PC-3 (cell line): ENCODE measurements at regions not wholly inside any gene's neighbourhood (a gene's known extent, or its start where the extent isn't known, plus 50 kb on each side); places are given as distances from the start of the nearest gene placed in this dataset.

Experiments used
- ATAC-seq: fragments of 200-7000 bp; cut with Tn5 transposase; 2 replicates; pipeline ENCODE4 v1.9.1; 2020; ENCODE audit warnings: mild to moderate bottlenecking, moderate library complexity
- BruUV-seq: library from RNA; stranded (reverse); fragments of 400-500 nt; replicated peaks from 2 replicates; lab custom pipeline; 2021; lab: Mats Ljungman, UMichigan
- CTCF ChIA-PET: fragments of 300-600 bp; sonication (Branson Sonifier 250); formaldehyde crosslinking; loops from one replicate; lab custom pipeline; 2022; ENCODE audit warnings: antibody characterized with exemption; lab: Charles Lee
- POLR2A ChIA-PET: fragments of 300-600 bp; sonication (Branson Sonifier 250); formaldehyde crosslinking; loops from one replicate; lab custom pipeline; 2022; ENCODE audit warnings: antibody characterized with exemption; ENCODE audit not compliant: unreplicated experiment; lab: Charles Lee
- DNase-seq: peaks from one replicate; pipeline ENCODE4 v3.0.0-alpha.2; 2015
- H2AFZ ChIP-seq: fragments of 300-600 bp; sonication (generic); 2 replicates; pipeline ENCODE4 v1.6.0; 2016; ENCODE audit warnings: antibody characterized with exemption, low read length
- H3F3A ChIP-seq: fragments of 300-600 bp; sonication (generic); one replicate; pipeline ENCODE4 v1.6.0; 2017; ENCODE audit warnings: antibody characterized with exemption, low read length, control low read depth, mild to moderate bottlenecking; ENCODE audit not compliant: unreplicated experiment
- H3K27ac ChIP-seq: fragments of 300-600 bp; sonication (generic); 2 replicates; pipeline ENCODE4 v1.5.1; 2016; ENCODE audit warnings: mild to moderate bottlenecking, low read length
- H3K27me3 ChIP-seq: fragments of 300-600 bp; sonication (generic); 2 replicates; pipeline ENCODE4 v1.6.1; 2016; ENCODE audit warnings: low read length, mixed read lengths
- H3K36me3 ChIP-seq: fragments of 300-600 bp; sonication (generic); 2 replicates; pipeline ENCODE4 v1.6.1; 2016; ENCODE audit warnings: low read depth, mixed run types, low read length, mixed read lengths
- H3K4me1 ChIP-seq: fragments of 300-600 bp; sonication (generic); 2 replicates; pipeline ENCODE4 v1.5.1; 2016; ENCODE audit warnings: low read length; ENCODE audit not compliant: insufficient read depth
- H3K4me2 ChIP-seq: fragments of 300-600 bp; sonication (generic); 2 replicates; pipeline ENCODE4 v1.6.0; 2016; ENCODE audit warnings: low read length
- H3K4me3 ChIP-seq: fragments of 300-600 bp; sonication (generic); 2 replicates; pipeline ENCODE4 v1.5.1; 2016; ENCODE audit warnings: mild to moderate bottlenecking, low read length, mixed read lengths
- H3K79me2 ChIP-seq: fragments of 300-600 bp; sonication (generic); 2 replicates; pipeline ENCODE4 v1.6.1; 2017; ENCODE audit warnings: low read length, mixed read lengths
- H3K9ac ChIP-seq: fragments of 300-600 bp; sonication (generic); 2 replicates; pipeline ENCODE4 v1.6.0; 2016; ENCODE audit warnings: mild to moderate bottlenecking, low read length
- H3K9me2 ChIP-seq: fragments of 300-600 bp; sonication (generic); replicated peaks from 2 replicates; pipeline ENCODE4 v1.6.1; 2016; ENCODE audit warnings: mixed run types, low read length, mixed read lengths
- H3K9me3 ChIP-seq: fragments of 300-600 bp; sonication (generic); 2 replicates; pipeline ENCODE4 v1.6.1; 2016; ENCODE audit warnings: low read length, mixed read lengths
- H4K20me1 ChIP-seq: fragments of 300-600 bp; sonication (generic); 2 replicates; pipeline ENCODE4 v1.6.1; 2016; ENCODE audit warnings: low read length, mixed read lengths
- EZH2 ChIP-seq: fragments of 300-600 bp; sonication (generic); IDR thresholded peaks from one replicate; pipeline ENCODE4 v1.6.1; 2017; ENCODE audit warnings: antibody characterized with exemption, mild to moderate bottlenecking, low read length; ENCODE audit not compliant: unreplicated experiment
- EZH2phosphoT487 ChIP-seq: fragments of 300-600 bp; sonication (generic); IDR thresholded peaks from 2 replicates; pipeline ENCODE4 v1.6.1; 2018; ENCODE audit warnings: mild to moderate bottlenecking, antibody characterized with exemption, low read length, borderline replicate concordance
- intact Hi-C: fragments of 100-400 bp; cut with micrococcal nuclease; formaldehyde crosslinking; loops from 2 replicates; pipeline ENCODE4 v1.9.0; 2023
- TF ChIP-seq, protein P1 (sequence below): fragments of 300-600 bp; sonication (generic); conservative IDR thresholded peaks from 2 replicates; pipeline ENCODE4 v1.5.1; 2017; ENCODE audit warnings: antibody characterized with exemption, low read depth, mild to moderate bottlenecking, low read length

DNA sequence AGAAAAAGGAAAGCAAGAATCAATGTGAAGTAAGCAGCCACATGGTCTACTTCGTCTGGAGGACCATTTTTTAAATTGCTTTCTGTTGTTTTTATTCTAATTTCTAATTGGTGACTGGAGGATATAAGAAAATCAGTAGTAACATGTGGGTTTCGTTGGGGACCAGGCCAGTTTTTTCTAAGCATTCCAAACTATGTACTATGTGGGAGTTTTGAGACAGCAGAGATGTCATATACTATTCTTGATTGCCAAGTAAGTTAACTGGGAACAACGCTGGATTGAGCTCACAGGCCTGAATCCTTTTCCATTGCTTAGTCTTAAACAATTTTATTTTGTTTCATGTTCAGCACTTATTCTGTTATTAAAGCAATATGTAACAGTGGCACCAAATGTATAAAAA lies 225.7 kb downstream of the TMEM167A start:
- no peaks in the 10 kb centered on the region for H3K9me3 ChIP-seq
- no peaks in the 10 kb centered on the region for H3K4me1 ChIP-seq
- H3K4me3 ChIP-seq, result no peak overlapping the region
- ATAC-seq (no peak), DNase-seq (no peak)
- no peaks in the 10 kb centered on the region for H3K9me2 ChIP-seq
- intact Hi-C loops, result no loop called here
- BruUV-seq, result no TSS peak
- ChIA-PET POLR2A (no interaction called here), CTCF (no interaction called here)
- H3K27ac ChIP-seq, result no peak overlapping the region
- H2AFZ ChIP-seq, result no peak overlapping the region
- H3K36me3 ChIP-seq, result no peaks in the 10 kb centered on the region
- no peak overlapping the region for H3K4me2 ChIP-seq
- no peaks in the 10 kb centered on the region for H3K27me3 ChIP-seq
- H3K79me2 ChIP-seq, result no peaks in the 10 kb centered on the region
- no peaks in the 10 kb centered on the region for H4K20me1 ChIP-seq
- TF ChIP-seq EZH2phosphoT487 (no peak), EZH2 (no peak)
- TF ChIP-seq, protein P1, sequence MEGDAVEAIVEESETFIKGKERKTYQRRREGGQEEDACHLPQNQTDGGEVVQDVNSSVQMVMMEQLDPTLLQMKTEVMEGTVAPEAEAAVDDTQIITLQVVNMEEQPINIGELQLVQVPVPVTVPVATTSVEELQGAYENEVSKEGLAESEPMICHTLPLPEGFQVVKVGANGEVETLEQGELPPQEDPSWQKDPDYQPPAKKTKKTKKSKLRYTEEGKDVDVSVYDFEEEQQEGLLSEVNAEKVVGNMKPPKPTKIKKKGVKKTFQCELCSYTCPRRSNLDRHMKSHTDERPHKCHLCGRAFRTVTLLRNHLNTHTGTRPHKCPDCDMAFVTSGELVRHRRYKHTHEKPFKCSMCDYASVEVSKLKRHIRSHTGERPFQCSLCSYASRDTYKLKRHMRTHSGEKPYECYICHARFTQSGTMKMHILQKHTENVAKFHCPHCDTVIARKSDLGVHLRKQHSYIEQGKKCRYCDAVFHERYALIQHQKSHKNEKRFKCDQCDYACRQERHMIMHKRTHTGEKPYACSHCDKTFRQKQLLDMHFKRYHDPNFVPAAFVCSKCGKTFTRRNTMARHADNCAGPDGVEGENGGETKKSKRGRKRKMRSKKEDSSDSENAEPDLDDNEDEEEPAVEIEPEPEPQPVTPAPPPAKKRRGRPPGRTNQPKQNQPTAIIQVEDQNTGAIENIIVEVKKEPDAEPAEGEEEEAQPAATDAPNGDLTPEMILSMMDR, result no peak
- H3F3A ChIP-seq, result no peaks in the 10 kb centered on the region
- H3K9ac ChIP-seq, result no peak overlapping the region

DNA sequence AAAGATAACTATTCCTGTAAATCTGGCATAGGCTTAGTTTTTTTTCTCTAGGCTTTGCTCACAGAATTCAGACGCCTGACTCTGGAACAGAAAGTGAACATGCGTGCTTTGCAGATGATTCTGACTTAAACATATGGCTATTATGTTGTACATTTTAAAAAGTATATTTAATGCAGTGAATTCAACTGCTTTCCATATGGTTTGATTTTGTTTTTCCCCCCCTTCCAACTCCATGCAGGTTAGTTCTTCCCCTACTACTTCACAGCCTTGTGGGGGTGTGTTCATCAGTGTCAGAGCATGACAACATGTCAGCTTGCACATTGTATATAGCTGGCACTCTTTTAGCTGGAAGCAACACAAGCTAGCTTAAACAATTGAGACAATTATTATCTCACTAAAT lies 226.8 kb downstream of the TMEM167A start:
- no peak overlapping the region for H3K4me2 ChIP-seq
- H3K79me2 ChIP-seq, result no peaks in the 10 kb centered on the region
- no peaks in the 10 kb centered on the region for H3K36me3 ChIP-seq
- no peaks in the 10 kb centered on the region for H4K20me1 ChIP-seq
- ATAC-seq (no peak), DNase-seq (no peak)
- no peak for TF ChIP-seq EZH2
- TF ChIP-seq, protein P1, result no peak
- TF ChIP-seq EZH2phosphoT487, result no peak
- no TSS peak for BruUV-seq
- no peaks in the 10 kb centered on the region for H3K9me2 ChIP-seq
- intact Hi-C loops, result no loop called here
- H3K27me3 ChIP-seq, result no peaks in the 10 kb centered on the region
- CTCF ChIA-PET, result no interaction called here
- no peak overlapping the region for H2AFZ ChIP-seq
- no peaks in the 10 kb centered on the region for H3K9me3 ChIP-seq
- no peaks in the 10 kb centered on the region for H3K4me1 ChIP-seq
- no peaks in the 10 kb centered on the region for H3F3A ChIP-seq
- POLR2A ChIA-PET, result no interaction called here
- H3K9ac ChIP-seq, result no peak overlapping the region
- H3K27ac ChIP-seq, result no peak overlapping the region
- H3K4me3 ChIP-seq, result no peak overlapping the region

DNA sequence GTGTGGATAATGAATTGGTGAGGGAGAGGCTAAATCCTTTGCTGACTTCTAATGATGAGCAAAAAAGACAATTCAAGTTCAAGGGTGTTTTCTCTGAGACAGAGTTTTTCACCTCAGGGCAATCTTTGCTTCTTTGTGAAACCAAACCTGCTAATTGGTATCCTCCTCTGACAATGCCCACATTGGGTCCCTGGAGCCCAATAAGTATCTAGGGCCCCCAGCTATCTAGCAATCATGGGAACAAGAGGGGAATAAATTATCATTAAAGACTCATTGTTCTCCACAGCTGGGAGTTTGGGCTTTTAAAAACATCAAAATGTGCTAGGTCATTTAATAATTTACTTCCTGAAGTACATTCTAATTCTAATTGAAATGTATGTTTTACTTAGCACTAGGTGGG lies 227.3 kb downstream of the TMEM167A start:
- no peak for TF ChIP-seq EZH2
- no peak for TF ChIP-seq EZH2phosphoT487
- TF ChIP-seq, protein P1, result no peak
- Histone ChIP-seq H2AFZ (no peak overlapping the region), H3K27ac (no peak overlapping the region), H3K9ac (no peak overlapping the region), H3K27me3 (no peaks in the 10 kb centered on the region), H3K4me2 (no peak overlapping the region), H3K4me3 (no peak overlapping the region), H3K9me2 (no peaks in the 10 kb centered on the region), H3K36me3 (no peaks in the 10 kb centered on the region), H4K20me1 (no peaks in the 10 kb centered on the region), H3K79me2 (no peaks in the 10 kb centered on the region), H3K4me1 (no peaks in the 10 kb centered on the region), H3F3A (no peaks in the 10 kb centered on the region), H3K9me3 (no peaks in the 10 kb centered on the region)
- no peak for ATAC-seq
- POLR2A ChIA-PET, result interaction anchor here (0.6 kb wide), 1 partner anchor 24 kb away, joined by 5 read pairs; no protein-coding TSS in a partner anchor
- CTCF ChIA-PET, result no interaction called here
- no TSS peak for BruUV-seq
- no peak for DNase-seq
- intact Hi-C loops, result no loop called here
